Ascending aorta (tissue), 2 donors: ENCODE measurements at regions not wholly inside any gene's neighbourhood (a gene's known extent, or its start where the extent isn't known, plus 50 kb on each side); places are given as distances from the start of the nearest gene placed in this dataset.
A peak's percentile ranks its signal among the peaks of the same experiment; 100 is the strongest.

Source experiments
- DNase-seq, 2 donors: peaks; one replicate each; pipeline ENCODE4 v3.0.0-alpha.2; 2019; ENCODE audit warnings: low spot score in 2 of 2
- H3K27ac ChIP-seq, 2 donors: fragments of 200-600 bp; sonication (generic); one replicate each; pipeline ENCODE4 v1.5.1; 2016 to 2017; ENCODE audit warnings: mild to moderate bottlenecking in 1 of 2
- H3K27me3 ChIP-seq: fragments of 200-600 bp; sonication (generic); one replicate; pipeline ENCODE4 v1.5.1; 2017
- H3K36me3 ChIP-seq, 2 donors: fragments of 200-600 bp; sonication (generic); one replicate each; pipeline ENCODE4 v1.5.1; 2016
- H3K4me1 ChIP-seq, 2 donors: fragments of 200-600 bp; sonication (generic); one replicate each; pipeline ENCODE4 v1.5.1; 2016 to 2017; ENCODE audit warnings: mild to moderate bottlenecking in 1 of 2
- H3K4me3 ChIP-seq, 2 donors: fragments of 200-600 bp; sonication (generic); one replicate each; pipeline ENCODE4 v1.5.1; 2016 to 2017; ENCODE audit warnings: mild to moderate bottlenecking in 1 of 2
- H3K9me3 ChIP-seq, 2 donors: fragments of 200-600 bp; sonication (generic); one replicate each; pipeline ENCODE4 v1.5.1; 2016
- CTCF ChIP-seq, 3 experiments: fragments of 200-600 bp in 2 of 3; fragments of 450-650 bp in 1 of 3; sonication (generic) in 2 of 3; IDR thresholded peaks; one replicate each; pipeline ENCODE4 v1.5.1; 2016 to 2019; ENCODE audit warnings: antibody characterized with exemption in 3 of 3, mild to moderate bottlenecking in 1 of 3, moderate library complexity in 1 of 3
- intact Hi-C: fragments of 100-400 bp; cut with DNase I; formaldehyde crosslinking; loops from one replicate; pipeline ENCODE4 v1.15.1; 2023

GRCh38 chr13:62126400-62126799 lies 710.8 kb upstream of the PCDH20 start:
- H3K4me3 ChIP-seq, result no peak overlapping the region
- H3K36me3 ChIP-seq, result no peaks in the 10 kb centered on the region
- no peak for TF ChIP-seq CTCF (IDR thresholded peaks at IDR 0.05)
- H3K9me3 ChIP-seq, result no peaks in the 10 kb centered on the region
- DNase-seq, result no peak
- H3K4me1 ChIP-seq, result no peaks in the 10 kb centered on the region
- intact Hi-C loops, result no loop called here
- no peak overlapping the region for H3K27ac ChIP-seq
- H3K27me3 ChIP-seq, result no peaks in the 10 kb centered on the region

DNA sequence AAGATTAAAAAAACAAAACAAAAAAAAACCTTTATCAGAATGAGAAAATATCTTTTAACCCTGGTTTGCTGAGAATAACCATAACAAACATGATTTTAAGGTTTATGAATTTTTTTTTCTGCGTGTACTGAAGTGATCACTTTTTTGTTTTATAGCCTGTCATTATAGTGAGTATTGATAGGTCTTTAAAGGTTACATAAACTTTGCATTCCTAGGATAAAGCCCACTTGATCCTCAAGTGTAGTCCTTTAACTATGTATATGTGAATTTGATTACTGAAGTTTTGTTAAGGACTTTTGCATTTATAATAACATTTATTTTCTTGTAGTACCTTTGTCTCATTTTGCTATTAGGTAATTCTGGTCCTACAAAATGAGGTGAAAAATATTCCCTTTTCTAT lies 709.8 kb upstream of the PCDH20 start:
- H3K36me3 ChIP-seq, result no peaks in the 10 kb centered on the region
- H3K27ac ChIP-seq, result no peak overlapping the region
- H3K9me3 ChIP-seq, result no peaks in the 10 kb centered on the region
- no peak for TF ChIP-seq CTCF (IDR thresholded peaks at IDR 0.05)
- H3K27me3 ChIP-seq, result no peaks in the 10 kb centered on the region
- H3K4me3 ChIP-seq, result no peak overlapping the region
- no peak for DNase-seq
- no peaks in the 10 kb centered on the region for H3K4me1 ChIP-seq
- intact Hi-C loops, result no loop called here

DNA sequence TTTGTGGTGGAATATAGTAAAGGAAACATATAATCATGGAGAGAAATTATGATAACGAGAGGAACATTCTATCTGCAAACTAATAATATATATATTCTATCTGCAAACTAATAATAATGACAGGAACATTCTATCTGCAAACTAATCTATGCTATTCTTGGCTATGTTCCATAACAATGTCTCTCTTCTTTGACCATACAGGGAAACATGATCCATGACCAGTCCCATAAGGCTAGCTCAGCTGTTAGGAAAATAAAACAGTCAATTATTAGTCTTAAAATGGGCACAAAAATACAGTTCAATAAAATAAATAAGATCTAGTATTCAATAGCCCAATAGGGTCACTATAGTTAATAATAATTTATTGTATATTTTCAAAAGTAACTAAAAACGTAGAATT lies 707.8 kb upstream of the PCDH20 start:
- no peak overlapping the region for H3K4me3 ChIP-seq
- intact Hi-C loops, result no loop called here
- H3K27me3 ChIP-seq, result no peaks in the 10 kb centered on the region

GRCh38 chr13:62122434-62122833 lies 706.8 kb upstream of the PCDH20 start:
- Histone ChIP-seq H3K9me3 (no peaks in the 10 kb centered on the region), H3K27ac (no peak overlapping the region), H3K36me3 (no peaks in the 10 kb centered on the region), H3K4me3 (no peak overlapping the region), H3K27me3 (no peaks in the 10 kb centered on the region), H3K4me1 (no peaks in the 10 kb centered on the region)
- TF ChIP-seq CTCF (IDR thresholded peaks at IDR 0.05), result no peak
- DNase-seq, result no peak
- intact Hi-C loops, result no loop called here

More for the DNA sequence above, 707.8 kb upstream of the PCDH20 start:
- Histone ChIP-seq H3K27ac (no peak overlapping the region), H3K36me3 (no peaks in the 10 kb centered on the region), H3K4me1 (no peaks in the 10 kb centered on the region), H3K9me3 (no peaks in the 10 kb centered on the region)
- no peak for DNase-seq
- no peak for TF ChIP-seq CTCF (IDR thresholded peaks at IDR 0.05)

DNA sequence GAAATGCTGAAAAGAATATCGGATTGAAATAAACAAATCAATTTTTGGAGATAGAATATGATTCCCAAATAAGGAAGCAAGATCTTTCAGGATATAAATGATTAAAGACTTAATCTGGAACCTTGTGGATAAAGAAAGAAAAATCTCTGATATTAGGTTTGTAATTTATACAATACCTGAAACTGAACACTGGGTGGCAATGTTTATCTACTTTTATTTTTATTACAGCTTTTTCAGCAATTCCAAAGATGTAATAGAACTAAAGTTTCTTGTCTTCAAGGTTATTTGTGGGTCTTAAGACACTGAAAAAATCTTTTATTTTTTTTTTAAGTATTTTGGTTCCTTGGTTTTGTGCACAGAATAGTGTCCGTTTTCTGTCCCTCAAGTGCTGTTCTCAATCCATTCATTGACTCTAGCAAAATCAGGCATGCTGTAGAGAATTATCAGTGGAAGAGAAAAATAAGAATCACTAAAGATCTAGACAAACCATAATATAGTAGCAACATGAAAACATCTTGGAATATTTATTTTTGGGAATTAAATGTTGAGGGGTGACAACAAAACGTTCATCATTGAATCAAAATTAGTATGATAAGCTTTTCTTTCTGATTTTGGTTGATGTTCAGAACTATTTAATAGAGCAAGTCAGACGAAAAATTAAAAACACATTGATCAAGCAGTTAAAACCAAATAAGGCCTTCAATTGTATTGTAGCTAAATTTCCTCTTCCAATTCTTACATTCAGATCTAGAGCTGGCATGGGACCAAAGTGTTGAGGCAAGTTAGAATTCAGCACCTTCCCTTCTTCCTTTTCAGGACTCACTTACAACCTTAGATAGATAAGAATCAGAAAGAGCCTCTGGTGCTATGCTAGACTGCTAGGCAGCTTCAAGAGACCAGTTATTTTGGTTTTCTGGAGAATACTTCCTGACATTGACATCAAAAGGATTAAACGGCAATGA lies 704.4 kb upstream of the PCDH20 start:
- Histone ChIP-seq H3K36me3 (no peaks in the 10 kb centered on the region), H3K4me3 (no peak overlapping the region), H3K4me1 (no peaks in the 10 kb centered on the region), H3K27me3 (no peaks in the 10 kb centered on the region), H3K27ac (no peak overlapping the region), H3K9me3 (no peaks in the 10 kb centered on the region)
- TF ChIP-seq CTCF (IDR thresholded peaks at IDR 0.05), result peak in 2 of 3 experiments; percentile 12 to 34
- no peak for DNase-seq
- intact Hi-C loops, result no loop called here
